ENCODE measurements at regions not wholly inside any gene's neighbourhood (a gene's known extent, or its start where the extent isn't known, plus 50 kb on each side); places are given as distances from the start of the nearest gene placed in this dataset.

GRCh38 chr7:112994656-112995055 is 92.0 kb downstream of the GPR85 start:
- TF ChIP-seq GABPA (IDR thresholded peaks at IDR 0.05; ENCODE audit: borderline replicate concordance, insufficient read depth, low read length) (no peak), SP1 (IDR thresholded peaks at IDR 0.05; ENCODE audit: low read depth, low read length) (no peak), PHF8 (conservative IDR thresholded peaks at IDR 0.05; ENCODE audit: low read depth, low read length) (no peak), CTCF (IDR thresholded peaks at IDR 0.05; ENCODE audit: control extremely low read depth in 1 of 3, insufficient read depth in 1 of 3, low read depth in 1 of 3, low read length in 3 of 3) (no peak), YY1 (IDR thresholded peaks at IDR 0.05; ENCODE audit: low read depth, low read length) (no peak), EZH2 (IDR thresholded peaks at IDR 0.05; ENCODE audit: low read depth, low read length, severe bottlenecking) (no peak), POLR2AphosphoS5 (IDR thresholded peaks at IDR 0.05; ENCODE audit: low read depth, low read length) (no peak)
